Endothelial cell (in vitro differentiated cells): ENCODE measurements at regions not wholly inside any gene's neighbourhood (a gene's known extent, or its start where the extent isn't known, plus 50 kb on each side); places are given as distances from the start of the nearest gene placed in this dataset.

ENCODE experiments used
- DNase-seq: peaks from one replicate; pipeline ENCODE4 v3.0.0; 2021; ENCODE audit warnings: low spot score
- H3K27ac Mint-ChIP-seq: one replicate; pipeline ENCODE4 v1.8.0; 2021; ENCODE audit warnings: mixed read lengths, inconsistent platforms; ENCODE audit not compliant: unreplicated experiment
- H3K27me3 Mint-ChIP-seq: one replicate; pipeline ENCODE4 v1.8.0; 2021; ENCODE audit warnings: mild to moderate bottlenecking, moderate library complexity, mixed read lengths, inconsistent platforms; ENCODE audit not compliant: unreplicated experiment
- H3K36me3 Mint-ChIP-seq: one replicate; pipeline ENCODE4 v1.8.0; 2021; ENCODE audit warnings: mild to moderate bottlenecking, low read depth, mixed read lengths, inconsistent platforms; ENCODE audit not compliant: unreplicated experiment
- H3K4me1 Mint-ChIP-seq: one replicate; pipeline ENCODE4 v1.8.0; 2021; ENCODE audit warnings: mild to moderate bottlenecking, mixed read lengths, inconsistent platforms; ENCODE audit not compliant: unreplicated experiment
- H3K4me3 Mint-ChIP-seq: one replicate; pipeline ENCODE4 v1.8.0; 2021; ENCODE audit warnings: mild to moderate bottlenecking, mixed read lengths, inconsistent platforms; ENCODE audit not compliant: unreplicated experiment
- H3K9me3 Mint-ChIP-seq: one replicate; pipeline ENCODE4 v1.8.0; 2021; ENCODE audit warnings: mixed read lengths, inconsistent platforms; ENCODE audit not compliant: unreplicated experiment
- TF ChIP-seq, protein P1 (sequence below): fragments of 200-600 bp; sonication (generic); IDR thresholded peaks from one replicate; pipeline ENCODE4 v1.5.0; 2021; ENCODE audit warnings: antibody characterized with exemption; ENCODE audit not compliant: unreplicated experiment

DNA sequence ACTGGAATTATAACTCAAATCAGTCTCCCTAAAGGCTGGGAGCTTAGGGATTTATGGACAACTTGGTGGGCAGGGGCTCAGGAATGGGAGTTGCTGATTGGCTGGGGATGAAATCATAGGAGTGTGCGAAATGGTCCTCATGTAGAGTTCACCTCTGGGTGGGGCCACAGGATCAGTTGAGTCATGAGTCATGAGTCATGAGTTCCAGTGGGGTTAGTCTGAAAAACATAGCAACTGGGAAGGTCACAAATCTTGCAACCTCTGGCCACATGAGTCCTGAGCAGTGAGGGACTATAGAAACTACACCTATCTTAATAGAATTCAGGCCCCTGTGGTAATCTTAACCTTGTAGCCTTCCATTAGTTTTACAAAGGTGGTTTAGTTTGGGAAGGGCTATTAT, 383.3 kb downstream of the RBM43 start:
- Mint-ChIP-seq H3K27me3 (no peaks in the 10 kb centered on the region), H3K27ac (no peak overlapping the region), H3K9me3 (no peaks in the 10 kb centered on the region), H3K36me3 (no peaks in the 10 kb centered on the region), H3K4me3 (no peak overlapping the region), H3K4me1 (no peaks in the 10 kb centered on the region)
- no peak for DNase-seq
- TF ChIP-seq, protein P1, sequence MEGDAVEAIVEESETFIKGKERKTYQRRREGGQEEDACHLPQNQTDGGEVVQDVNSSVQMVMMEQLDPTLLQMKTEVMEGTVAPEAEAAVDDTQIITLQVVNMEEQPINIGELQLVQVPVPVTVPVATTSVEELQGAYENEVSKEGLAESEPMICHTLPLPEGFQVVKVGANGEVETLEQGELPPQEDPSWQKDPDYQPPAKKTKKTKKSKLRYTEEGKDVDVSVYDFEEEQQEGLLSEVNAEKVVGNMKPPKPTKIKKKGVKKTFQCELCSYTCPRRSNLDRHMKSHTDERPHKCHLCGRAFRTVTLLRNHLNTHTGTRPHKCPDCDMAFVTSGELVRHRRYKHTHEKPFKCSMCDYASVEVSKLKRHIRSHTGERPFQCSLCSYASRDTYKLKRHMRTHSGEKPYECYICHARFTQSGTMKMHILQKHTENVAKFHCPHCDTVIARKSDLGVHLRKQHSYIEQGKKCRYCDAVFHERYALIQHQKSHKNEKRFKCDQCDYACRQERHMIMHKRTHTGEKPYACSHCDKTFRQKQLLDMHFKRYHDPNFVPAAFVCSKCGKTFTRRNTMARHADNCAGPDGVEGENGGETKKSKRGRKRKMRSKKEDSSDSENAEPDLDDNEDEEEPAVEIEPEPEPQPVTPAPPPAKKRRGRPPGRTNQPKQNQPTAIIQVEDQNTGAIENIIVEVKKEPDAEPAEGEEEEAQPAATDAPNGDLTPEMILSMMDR, result no peak

DNA sequence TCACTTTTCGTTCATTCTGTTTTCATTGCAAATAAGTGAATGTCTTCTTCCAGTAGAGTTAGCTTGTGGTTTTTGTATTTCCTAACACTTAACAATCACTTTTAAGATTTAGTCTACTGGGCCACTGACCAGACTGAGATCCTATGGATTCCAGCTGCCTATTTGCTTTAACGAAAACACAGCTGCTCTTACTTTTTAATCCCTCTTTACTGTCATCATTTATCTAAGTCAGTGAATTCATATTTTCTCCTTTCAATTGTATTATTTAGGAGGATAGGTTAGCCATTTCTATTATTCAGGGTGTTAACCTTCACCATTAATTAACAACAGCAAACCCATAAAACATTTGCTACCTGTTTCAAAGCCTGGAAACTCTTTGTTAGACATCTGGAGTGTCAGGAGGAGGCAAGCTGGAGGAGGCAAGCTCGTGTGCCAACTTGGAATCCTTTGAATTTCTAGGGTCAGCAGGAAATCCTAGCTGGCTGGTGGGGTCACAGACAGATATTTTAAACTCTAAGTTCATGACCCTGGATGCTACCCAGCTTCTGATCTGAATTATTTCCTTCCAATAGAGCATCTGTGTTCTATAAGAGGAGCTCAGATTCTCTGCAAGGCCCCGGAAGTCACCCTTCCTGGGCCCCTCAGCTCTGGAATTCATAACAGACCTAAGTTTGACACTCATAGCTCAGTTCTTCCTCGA, 385.3 kb downstream of the RBM43 start:
- Mint-ChIP-seq H3K27ac (no peak overlapping the region), H3K4me3 (no peak overlapping the region), H3K4me1 (peaks cover 10% of the 10 kb centered on the region), H3K27me3 (no peaks in the 10 kb centered on the region), H3K9me3 (no peaks in the 10 kb centered on the region), H3K36me3 (no peaks in the 10 kb centered on the region)
- no peak for DNase-seq
- TF ChIP-seq, protein P1, result no peak

DNA sequence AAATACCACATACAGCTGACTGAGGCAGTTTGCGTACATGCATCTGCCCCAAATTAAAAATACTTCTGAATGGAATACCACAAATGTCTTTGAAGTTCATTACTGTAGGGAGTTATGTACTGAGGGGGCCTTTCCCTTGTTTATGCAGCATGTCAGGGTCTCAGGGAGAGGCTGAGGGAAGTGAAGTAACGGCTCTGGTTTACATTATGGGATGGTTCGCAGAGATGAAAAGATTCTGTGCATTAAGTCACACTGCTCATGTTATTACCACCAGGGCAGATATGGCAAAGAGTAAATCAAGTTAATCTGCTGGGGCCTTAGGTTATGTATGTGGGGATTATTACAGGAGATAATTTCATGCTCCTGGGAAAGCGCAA, 385.9 kb upstream of the RND3 start:
- TF ChIP-seq, protein P1, result no peak
- Mint-ChIP-seq H3K9me3 (no peaks in the 10 kb centered on the region), H3K4me1 (peaks cover 10% of the 10 kb centered on the region), H3K36me3 (no peaks in the 10 kb centered on the region), H3K27me3 (peaks cover 2% of the 10 kb centered on the region), H3K27ac (no peak overlapping the region), H3K4me3 (no peak overlapping the region)
- DNase-seq, result no peak

DNA sequence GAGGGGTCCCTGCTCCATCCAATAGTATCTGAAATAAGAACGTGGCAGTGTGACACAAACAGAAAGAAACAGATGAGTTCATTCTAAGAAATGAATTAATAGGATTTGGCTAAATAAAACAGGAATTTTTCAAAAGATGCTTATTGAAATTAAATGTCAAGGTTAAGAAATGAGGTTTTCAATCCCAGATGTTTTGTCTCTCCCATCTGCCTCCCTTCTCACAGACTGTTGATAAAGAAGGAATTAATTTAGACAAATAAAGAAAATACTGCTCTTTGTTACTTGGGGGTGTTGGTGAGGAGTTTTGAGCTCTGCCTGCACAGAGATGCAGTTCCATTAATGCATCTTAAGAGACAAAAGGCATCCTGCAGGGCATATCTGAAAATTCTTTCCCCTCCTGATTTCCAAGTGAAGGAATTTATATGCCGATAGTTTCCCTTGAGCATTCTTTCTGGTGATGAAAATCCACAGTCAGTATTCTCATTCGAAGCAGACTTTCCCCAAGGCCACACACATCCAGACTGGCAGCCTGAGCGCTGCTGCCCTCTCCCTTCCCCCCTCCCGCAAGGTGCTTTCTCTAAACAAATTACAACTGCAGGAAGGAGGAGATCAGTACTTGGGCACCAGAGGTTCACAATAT, 385.4 kb upstream of the RND3 start:
- no peak overlapping the region for H3K4me3 Mint-ChIP-seq
- peaks cover 10% of the 10 kb centered on the region for H3K4me1 Mint-ChIP-seq
- TF ChIP-seq, protein P1, result no peak
- no peaks in the 10 kb centered on the region for H3K9me3 Mint-ChIP-seq
- no peak overlapping the region for H3K27ac Mint-ChIP-seq
- H3K36me3 Mint-ChIP-seq, result no peaks in the 10 kb centered on the region
- peaks cover 2% of the 10 kb centered on the region for H3K27me3 Mint-ChIP-seq
- DNase-seq, result no peak

DNA sequence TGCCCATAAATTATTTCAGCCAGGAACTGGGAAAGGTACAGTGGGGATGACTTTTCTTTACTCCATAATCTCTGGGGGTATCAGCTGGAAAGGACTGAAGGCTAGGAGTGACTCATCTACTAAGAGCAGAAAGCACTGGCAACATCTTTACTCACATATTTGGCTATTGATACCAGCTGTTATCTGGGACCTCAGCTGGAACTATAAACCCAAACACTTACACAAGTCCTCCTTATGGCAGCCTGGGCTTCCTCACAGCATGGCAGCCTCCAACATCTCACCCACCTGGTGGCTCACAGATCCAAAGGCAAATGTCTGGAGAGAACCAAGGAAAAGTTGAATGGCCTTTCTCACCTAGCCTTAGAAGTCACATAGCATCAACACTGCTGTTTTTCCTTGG, 379.0 kb upstream of the RND3 start:
- peaks cover 2% of the 10 kb centered on the region for H3K27me3 Mint-ChIP-seq
- H3K4me1 Mint-ChIP-seq, result no peaks in the 10 kb centered on the region
- H3K27ac Mint-ChIP-seq, result no peak overlapping the region
- no peaks in the 10 kb centered on the region for H3K36me3 Mint-ChIP-seq
- no peak for DNase-seq
- H3K4me3 Mint-ChIP-seq, result no peak overlapping the region
- no peaks in the 10 kb centered on the region for H3K9me3 Mint-ChIP-seq
- TF ChIP-seq, protein P1, result no peak
